ENCODE measurements at regions not wholly inside any gene's neighbourhood (a gene's known extent, or its start where the extent isn't known, plus 50 kb on each side); places are given as distances from the start of the nearest gene placed in this dataset.

GRCh38 chr19:29446361-29446760 lies 79.4 kb upstream of the VSTM2B start:
- H3K4me1 Mint-ChIP-seq: no peaks in the 10 kb centered on the region
- ChIA-PET CTCF (no interaction called here), POLR2A (no interaction called here)
- H3K4me3 Mint-ChIP-seq: no peak overlapping the region
- Histone ChIP-seq H3K4me2 (replicated peaks; ENCODE audit: low read depth, low read length, poor library complexity, severe bottlenecking) (no peak overlapping the region), H3K79me2 (ENCODE audit: control insufficient read depth, insufficient read depth, low read length) (no peaks in the 10 kb centered on the region), H3K27ac (ENCODE audit: low read length in 2 of 2) (no peak overlapping the region), H2AFZ (ENCODE audit: insufficient read depth, low read depth, low read length, poor library complexity, severe bottlenecking) (no peak overlapping the region), H3K4me3 (ENCODE audit: control extremely low read depth in 1 of 5, extremely low read depth in 1 of 5, insufficient read depth in 1 of 5, low read depth in 2 of 5, low read length in 4 of 5) (no peak overlapping the region), H3K9me3 (ENCODE audit: control extremely low read depth in 1 of 3, control insufficient read depth in 2 of 3, insufficient read depth in 1 of 3, low read length in 2 of 3) (peaks cover 0 to 35% (median 0%) of the 10 kb centered on the region in 3 donors), H3K36me3 (replicated peaks in 1 of 2; ENCODE audit: control extremely low read depth in 1 of 2, control insufficient read depth in 1 of 2, extremely low read depth in 1 of 2, insufficient read depth in 2 of 2, low read length in 1 of 2) (no peaks in the 10 kb centered on the region), H3K9ac (ENCODE audit: low read length) (no peak overlapping the region), H3K4me1 (ENCODE audit: control insufficient read depth in 2 of 2, insufficient read depth in 2 of 2, low read length in 2 of 2) (no peaks in the 10 kb centered on the region), H3K27me3 (replicated peaks in 1 of 4; ENCODE audit: control extremely low read depth in 1 of 4, control insufficient read depth in 3 of 4, insufficient read depth in 4 of 4, low read length in 3 of 4) (no peaks in the 10 kb centered on the region), H4K20me1 (ENCODE audit: control insufficient read depth, insufficient read depth, low read length, poor library complexity, severe bottlenecking) (no peaks in the 10 kb centered on the region)
- TF ChIP-seq CTCF (IDR thresholded peaks at IDR 0.05) (no peak), EZH2 (IDR thresholded peaks at IDR 0.05; ENCODE audit: borderline replicate concordance, insufficient read depth, low read depth, low read length, poor library complexity, severe bottlenecking) (no peak)
- no peak for DNase-seq
- H3K27me3 Mint-ChIP-seq: no peaks in the 10 kb centered on the region
- WGBS (ENCODE audit: insufficient coverage): 81% methylated on average over 3 of the region's 4 CpGs
- no peak overlapping the region for H3K27ac Mint-ChIP-seq
- ATAC-seq (ENCODE audit: low read depth): no peak
- no peaks in the 10 kb centered on the region for H3K9me3 Mint-ChIP-seq (ENCODE audit: insufficient read depth)
- intact Hi-C loops (cut with micrococcal nuclease): no loop called here

- Histone ChIP-seq H3K9me3 (ENCODE audit: control extremely low read depth in 1 of 3, control insufficient read depth in 2 of 3, insufficient read depth in 1 of 3, low read length in 2 of 3) (peaks cover 0 to 18% (median 0%) of the 10 kb centered on the region in 3 donors), H3K4me3 (ENCODE audit: control extremely low read depth in 1 of 5, extremely low read depth in 1 of 5, insufficient read depth in 1 of 5, low read depth in 2 of 5, low read length in 4 of 5) (no peak overlapping the region), H3K36me3 (replicated peaks in 1 of 2; ENCODE audit: control extremely low read depth in 1 of 2, control insufficient read depth in 1 of 2, extremely low read depth in 1 of 2, insufficient read depth in 2 of 2, low read length in 1 of 2) (no peaks in the 10 kb centered on the region), H3K4me1 (ENCODE audit: control insufficient read depth in 2 of 2, insufficient read depth in 2 of 2, low read length in 2 of 2) (no peaks in the 10 kb centered on the region), H2AFZ (ENCODE audit: insufficient read depth, low read depth, low read length, poor library complexity, severe bottlenecking) (no peak overlapping the region), H3K4me2 (replicated peaks; ENCODE audit: low read depth, low read length, poor library complexity, severe bottlenecking) (no peak overlapping the region), H4K20me1 (ENCODE audit: control insufficient read depth, insufficient read depth, low read length, poor library complexity, severe bottlenecking) (no peaks in the 10 kb centered on the region), H3K27me3 (replicated peaks in 1 of 4; ENCODE audit: control extremely low read depth in 1 of 4, control insufficient read depth in 3 of 4, insufficient read depth in 4 of 4, low read length in 3 of 4) (no peaks in the 10 kb centered on the region), H3K27ac (ENCODE audit: low read length in 2 of 2) (no peak overlapping the region), H3K79me2 (ENCODE audit: control insufficient read depth, insufficient read depth, low read length) (no peaks in the 10 kb centered on the region), H3K9ac (ENCODE audit: low read length) (no peak overlapping the region)
- ChIA-PET POLR2A (no interaction called here), CTCF (no interaction called here)
- Mint-ChIP-seq H3K4me3 (no peak overlapping the region), H3K27me3 (no peaks in the 10 kb centered on the region), H3K27ac (no peak overlapping the region), H3K9me3 (ENCODE audit: insufficient read depth) (no peaks in the 10 kb centered on the region), H3K4me1 (no peaks in the 10 kb centered on the region)
- ATAC-seq (ENCODE audit: low read depth) (no peak), DNase-seq (no peak)
- WGBS (ENCODE audit: insufficient coverage): 78% methylated on average over 3 of the region's 8 CpGs
- no peak for TF ChIP-seq EZH2 (IDR thresholded peaks at IDR 0.05; ENCODE audit: borderline replicate concordance, insufficient read depth, low read depth, low read length, poor library complexity, severe bottlenecking)
- TF ChIP-seq CTCF (IDR thresholded peaks at IDR 0.05): no peak
- intact Hi-C loops (cut with micrococcal nuclease): no loop called here
Measured at GRCh38 chr19:29448046-29448445, 77.7 kb upstream of the VSTM2B start.
